Activated CD8-positive, alpha-beta memory T cell treated with anti-CD3 and anti-CD28 coated beads for 48 hours (primary cell): ENCODE measurements at regions not wholly inside any gene's neighbourhood (a gene's known extent, or its start where the extent isn't known, plus 50 kb on each side); places are given as distances from the start of the nearest gene placed in this dataset.

ENCODE experiments used
- DNase-seq, 3 experiments: peaks; one replicate each; pipeline ENCODE4 v3.0.0-alpha.2; 2020; ENCODE audit warnings: low read depth in 2 of 3, low spot score in 2 of 3

DNA sequence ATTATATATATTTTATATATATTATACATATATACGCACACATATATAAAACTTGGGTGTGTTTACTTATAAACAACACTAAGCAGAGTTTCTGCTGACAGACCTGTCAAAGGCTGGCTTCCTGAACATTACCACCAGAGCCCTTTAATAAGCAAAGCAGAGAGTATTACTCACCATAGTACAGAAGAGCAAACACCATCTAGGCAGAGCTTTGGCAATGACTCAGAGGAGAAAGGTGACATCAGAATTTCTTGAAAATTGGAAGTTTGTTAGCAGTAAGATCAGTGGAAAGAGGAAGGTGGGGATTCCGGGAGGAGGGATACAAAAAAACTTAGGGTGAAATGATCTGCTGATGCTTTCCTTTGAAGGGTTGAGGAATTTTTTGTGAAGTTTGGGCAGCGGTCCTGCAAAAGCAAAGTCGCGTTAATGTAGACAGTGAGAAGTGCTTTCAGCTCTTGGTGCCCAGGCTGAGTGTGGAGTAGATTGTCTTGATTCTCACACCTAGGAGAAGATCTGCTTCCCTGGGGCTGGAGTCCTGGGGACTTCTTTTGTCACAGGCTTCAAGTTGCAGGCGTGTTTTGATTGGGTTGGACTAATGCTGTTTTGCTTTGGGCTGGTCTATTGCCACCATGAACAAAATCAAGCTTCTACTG is 109.6 kb upstream of the BACH2 start:
- no peak for DNase-seq

DNA sequence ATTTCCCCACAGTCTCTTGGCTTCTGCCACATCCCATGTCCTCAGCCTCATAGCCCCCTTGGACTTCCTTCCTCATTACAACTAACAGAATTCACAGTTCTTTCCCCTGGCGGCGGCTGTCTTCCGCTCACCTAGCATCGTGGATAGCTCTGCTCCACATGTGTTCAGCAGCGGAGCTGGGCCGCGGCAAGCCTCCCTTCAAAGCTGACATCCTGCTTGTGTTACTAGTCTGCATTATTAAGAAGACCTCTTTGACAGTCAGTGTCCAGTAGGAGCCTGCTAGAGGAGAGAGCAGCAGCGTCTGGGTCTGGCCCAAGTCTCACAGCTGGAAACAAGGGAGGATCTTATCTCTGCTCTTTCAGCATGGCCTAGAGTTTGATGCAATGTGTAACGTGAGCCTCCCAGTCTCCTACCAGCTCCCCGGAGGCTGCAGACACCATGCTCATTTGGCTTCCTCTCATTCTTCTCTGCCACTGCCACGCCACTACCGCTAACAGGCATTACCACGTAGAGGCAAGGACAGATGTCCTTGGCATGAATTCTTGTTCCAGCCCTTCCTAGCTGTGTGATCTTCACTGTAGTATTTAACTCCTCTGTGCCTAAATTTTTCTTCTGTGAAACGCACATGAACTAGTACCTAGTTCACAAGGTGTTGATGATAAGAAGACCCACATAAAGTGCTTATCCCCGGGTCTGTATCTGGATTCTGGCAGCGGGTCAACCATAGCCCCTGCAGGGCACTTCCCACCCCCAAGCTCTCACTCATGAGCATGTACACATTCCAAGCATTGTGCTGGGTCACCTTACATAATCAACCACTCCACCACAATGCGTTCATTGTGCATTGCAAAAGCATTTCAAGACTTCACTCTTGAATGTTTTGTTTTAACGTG is 107.1 kb upstream of the BACH2 start:
- no peak for DNase-seq

DNA sequence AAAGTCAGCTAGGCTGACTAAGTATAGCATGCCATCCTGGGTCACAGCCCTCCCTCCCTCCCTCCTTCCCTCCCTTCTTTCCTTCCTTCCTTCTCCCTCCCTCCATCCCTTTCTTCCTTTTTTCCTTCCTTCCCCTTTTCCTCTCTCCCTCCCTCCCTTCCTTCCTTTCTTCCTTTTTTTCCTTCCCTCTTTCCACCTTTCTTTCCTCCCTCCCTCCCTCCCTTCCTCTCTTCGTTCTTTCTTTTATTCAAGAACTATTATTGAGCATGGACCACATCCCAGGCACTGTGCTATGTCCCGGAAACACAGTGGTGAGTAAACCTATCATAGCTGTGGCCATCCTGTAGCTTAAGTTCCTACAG is 106.2 kb upstream of the BACH2 start:
- no peak for DNase-seq

DNA sequence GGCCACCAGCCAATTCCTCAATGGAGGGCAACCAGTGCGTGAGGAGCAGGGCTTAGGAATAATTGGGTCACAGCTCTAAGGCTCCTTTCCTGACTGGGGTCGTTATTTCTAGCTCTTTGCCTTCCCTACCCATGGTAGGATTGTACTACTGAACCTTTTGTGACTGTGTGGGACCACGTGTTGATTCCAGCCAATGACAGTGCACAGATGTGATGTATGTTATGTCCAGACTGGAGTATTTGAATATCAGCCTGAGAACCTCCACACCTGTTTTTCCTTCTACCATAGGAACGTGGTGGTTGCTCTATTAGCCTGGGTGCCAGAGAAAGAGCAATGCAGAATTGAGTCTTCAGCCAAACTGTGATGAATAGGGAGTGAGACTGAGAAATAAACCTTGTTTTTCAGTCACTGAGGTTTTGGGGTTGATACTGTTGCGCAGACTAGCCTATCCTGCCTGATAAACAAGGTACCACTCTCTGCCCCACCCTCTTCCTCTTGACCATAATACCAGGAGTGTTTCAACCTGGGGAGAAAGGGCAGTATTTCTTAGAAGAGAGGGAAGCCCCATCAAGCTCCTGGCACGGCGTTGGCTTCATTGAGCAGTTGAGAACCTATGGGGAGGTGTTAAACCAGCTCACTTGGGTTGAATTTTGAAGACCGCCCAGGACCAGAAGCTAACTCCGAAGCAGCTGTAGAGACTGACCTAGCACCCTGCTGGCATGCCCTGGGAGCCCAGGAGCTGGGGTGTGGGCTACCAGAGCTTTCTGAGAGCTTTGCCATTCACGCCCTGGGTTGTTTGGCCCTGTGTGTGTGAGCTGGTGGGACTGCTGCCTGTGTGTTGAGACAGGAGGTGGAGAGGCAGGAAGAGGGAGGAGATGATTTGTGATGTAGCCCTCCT is 105.5 kb upstream of the BACH2 start:
- no peak for DNase-seq

DNA sequence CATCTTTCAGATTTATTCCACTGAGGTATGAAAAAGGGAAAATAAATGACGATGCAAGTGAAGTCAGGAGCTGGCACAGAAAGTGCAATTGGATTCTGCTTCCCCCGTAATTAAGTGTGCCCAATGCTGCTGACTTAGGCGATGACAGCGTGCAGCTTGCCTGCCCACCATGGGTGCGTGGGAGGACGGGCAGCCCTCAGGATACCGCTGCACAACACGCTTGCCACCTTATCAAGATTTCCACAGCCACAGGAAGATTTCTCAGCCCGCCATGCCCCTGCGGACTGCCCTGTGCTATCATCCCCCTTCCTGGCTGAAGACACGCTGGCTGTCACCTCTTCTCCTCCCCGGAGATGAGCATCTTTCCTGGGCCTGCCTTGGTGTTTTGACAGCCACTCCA is 103.3 kb upstream of the BACH2 start:
- DNase-seq, result no peak

DNA sequence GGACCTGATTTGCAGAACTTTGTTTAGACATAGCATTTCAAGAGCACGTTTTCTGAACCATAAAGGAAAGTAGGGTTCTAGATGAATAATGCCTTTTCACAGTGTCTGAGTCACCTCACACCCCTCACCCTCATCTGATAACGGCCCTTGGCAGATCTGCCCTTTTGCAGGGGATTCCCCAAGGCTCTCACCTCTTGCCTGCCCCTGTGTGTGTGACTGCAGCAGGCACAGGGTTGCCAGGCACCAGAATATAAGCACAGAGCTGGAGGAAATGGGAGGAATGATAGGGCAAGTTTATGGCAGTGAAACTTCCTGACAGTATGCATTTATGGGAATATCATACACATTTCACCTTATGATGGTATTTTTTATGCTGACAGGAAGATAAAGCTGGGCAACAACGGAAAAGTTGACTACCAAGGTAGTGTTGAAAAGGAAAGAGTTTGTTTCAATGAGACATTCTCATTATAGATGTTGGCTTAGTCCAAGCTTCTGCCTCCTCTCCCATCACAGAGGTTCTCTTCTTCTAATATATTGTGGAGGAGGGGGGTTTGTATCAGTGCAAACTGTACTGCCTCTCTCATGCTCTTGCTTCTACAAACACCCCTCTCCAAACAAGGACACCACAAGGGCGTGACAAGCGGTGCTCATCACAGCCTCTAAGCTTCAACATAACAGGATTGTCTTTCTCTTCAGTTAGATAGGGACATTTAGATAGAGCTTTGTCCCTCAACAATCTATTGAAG is 101.5 kb upstream of the BACH2 start:
- peak in 2 of 3 experiments; percentile 61 to 66 for DNase-seq

DNA sequence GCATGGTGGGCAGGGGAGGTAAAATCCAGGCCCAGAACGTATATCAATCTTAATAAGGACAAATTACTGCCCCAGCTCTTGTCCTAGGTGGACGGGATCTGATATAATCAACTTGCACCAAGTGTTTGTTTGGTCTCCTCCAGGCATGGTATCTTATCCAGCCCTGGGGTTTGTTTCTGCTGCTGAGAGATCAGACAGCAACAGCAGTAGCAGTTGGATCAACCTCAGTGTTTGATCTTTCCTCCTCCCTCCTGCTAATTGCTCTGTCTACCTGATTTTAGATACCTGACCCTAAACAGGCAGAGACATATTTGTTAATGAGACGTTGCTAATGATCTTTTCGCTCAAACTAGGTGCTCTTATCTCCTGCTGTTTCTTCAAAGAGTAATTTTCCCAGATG is 100.4 kb upstream of the BACH2 start:
- DNase-seq, result no peak

DNA sequence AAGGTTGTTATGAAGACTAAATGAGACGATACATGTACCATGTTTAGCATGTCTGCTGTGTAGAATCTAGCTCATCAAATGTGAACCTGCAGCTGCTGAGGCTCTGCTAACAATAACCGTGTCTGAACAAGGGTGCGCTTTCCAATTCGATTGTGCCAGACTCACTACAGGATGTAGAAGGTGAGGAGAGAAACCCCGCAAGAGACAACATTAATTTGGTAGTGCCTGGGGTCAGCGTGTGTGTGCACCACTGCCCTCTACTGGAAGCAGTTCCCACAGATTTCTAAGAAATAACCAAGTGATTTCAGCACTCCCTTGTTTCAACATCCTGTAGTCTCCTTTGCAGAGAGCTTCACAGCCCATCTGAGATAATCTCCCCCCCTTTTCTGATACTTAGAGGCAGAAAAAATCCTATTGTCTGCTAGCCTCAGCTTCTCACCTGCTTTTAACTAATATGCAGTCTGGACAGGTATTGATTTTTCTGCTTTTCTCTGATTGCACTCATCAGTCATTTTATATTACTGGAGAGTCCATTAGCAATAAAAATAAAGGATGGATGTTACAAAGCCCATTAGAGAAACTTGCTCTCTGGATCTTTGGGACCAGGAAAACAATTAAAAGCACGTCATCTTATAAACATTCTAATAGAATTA is 96.7 kb upstream of the BACH2 start:
- peak in 1 of 3 experiments; percentile 58 for DNase-seq

DNA sequence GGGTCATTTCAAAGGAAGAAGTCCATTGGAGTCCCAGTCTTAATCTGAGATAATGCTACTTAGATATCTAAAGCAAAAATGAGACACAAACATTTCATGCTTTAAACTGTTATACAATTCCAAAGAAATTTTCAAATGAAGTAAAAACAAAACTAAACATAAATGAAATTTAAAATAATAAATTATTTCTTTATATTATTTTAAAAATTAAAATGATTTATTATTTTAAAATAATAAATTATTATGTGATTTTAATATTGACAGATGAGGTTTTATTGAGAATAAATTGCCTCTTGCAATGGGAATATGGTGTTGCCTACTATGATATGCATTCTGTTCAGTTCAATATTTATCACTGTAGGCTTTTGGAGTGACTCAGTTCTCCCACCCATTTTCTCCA is 93.7 kb upstream of the BACH2 start:
- DNase-seq, result no peak

DNA sequence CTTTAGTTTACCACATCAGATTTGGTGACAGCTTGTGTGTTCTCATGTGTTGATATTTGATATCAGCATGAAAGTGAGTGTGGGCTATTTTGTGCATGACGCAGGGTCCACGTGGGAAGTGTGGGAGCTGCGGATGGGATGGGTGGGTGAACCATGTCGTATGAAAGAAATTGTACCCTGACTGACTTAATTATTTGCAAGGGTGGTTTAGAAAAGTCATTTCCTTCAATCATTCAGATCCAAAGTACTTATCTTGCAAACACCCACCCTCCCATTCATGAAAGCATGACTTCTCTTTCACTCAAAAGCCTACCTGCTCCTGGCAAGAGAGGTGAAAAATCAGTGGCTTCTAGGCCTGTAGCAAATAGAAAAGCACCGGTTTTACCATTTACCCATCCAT is 91.8 kb upstream of the BACH2 start:
- DNase-seq, result no peak

DNA sequence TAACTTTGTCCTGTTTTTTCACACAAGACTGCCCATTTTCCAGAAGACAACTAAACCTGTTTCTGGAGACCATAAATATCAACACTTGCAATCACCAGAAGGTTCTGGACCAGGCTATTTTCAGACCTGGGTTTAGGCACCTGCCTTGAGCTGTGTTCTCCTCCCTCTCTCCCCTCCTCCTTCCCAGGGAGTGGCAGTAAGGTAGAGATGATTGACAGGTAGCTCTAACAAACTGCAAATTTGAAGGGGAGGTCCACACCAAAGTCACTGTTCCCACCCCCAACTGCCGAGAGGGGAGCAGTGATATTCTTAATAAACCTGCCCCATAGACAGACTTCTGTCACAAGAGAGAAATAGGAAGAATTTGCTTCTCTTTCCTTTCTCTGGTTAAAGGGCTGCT is 91.2 kb upstream of the BACH2 start:
- DNase-seq, result no peak

DNA sequence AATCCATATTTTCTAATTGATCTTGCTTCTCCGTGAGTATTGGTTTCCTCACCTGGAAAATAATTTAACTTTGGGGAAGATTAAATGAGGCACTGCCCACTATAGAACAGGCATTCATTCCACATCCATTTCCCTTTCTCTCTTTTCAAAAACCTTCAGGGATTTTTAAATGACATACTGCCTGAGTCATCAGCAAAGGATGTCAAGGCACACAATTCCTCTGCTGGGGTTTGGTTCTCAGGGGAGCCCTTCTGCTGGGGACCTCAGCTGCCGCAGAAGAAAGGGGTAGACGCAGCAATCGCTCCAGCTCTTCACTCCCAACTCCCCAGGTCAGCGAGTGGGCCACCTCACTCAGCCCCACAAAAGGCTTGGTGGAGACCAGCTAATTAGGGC is 90.7 kb upstream of the BACH2 start:
- DNase-seq, result no peak

DNA sequence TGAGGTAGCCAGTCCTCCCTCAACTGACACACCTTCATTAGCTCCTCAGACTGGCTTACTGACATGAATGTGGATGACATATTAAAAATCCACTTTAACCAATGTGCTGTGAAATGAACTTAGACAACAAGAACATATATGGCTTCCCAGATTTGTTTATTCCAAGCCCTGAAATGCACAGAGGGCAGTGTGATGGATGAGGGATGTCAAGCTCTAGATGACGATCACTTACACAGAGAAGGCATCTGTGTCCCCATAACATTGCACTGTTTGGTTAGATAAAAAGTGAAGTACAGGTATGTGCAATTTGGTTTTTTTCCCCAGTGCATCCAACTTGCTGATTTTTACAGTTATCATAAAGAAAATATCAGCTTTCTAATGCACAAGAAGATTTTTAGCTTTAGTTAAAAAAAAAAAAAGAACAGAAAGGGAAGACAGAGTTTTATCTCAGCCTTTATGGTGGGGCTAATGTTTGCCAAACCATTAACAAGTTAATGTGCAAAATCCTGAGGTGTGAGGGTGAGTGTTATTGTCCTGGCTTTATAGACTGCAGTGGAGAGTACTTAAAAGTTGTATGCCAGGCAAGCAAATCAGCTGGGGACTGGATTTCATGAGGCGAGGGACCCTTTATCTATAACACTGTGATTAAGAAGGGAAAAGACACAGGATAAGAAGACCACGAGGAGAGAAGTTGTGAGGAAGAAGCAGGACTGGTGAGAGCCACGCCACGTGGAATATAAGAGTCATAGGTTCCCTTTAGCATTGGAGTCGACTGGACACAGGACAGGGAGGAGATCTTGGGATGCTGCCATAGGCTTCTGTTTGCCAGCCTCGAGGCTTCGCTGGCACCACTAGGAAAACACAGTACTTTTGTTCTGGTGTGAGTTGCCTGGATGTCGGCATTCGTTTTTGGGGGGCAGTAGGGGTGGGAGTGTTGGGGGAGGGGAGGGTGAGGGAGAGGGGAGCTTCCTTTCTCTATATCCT is 90.0 kb upstream of the BACH2 start:
- DNase-seq, result no peak

DNA sequence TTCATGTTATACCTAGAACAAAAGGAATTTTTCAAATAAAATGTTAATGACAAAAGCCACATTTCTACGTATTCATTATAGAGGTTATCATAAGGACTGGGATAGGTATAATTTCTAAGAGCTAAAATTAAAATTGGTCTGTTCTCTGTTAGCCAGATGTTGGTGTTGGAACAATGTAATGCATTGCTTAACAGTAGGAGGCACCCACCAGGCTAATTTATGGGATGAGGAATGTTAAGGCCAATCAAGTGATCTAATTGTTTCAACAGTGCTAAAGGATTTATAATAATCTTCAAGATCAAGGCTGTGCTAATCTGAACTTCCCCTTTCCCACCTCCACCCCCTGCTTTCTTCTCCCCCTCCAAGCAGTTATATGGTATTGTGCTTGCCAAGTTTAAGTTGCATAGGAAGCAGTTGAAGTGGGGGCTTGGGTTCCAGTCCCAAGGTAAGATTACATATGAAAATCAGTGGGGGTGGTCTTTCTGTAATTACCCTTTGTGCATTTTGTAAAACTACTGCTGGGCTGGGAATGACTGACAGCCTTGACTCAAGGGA is 89.2 kb upstream of the BACH2 start:
- DNase-seq, result no peak

DNA sequence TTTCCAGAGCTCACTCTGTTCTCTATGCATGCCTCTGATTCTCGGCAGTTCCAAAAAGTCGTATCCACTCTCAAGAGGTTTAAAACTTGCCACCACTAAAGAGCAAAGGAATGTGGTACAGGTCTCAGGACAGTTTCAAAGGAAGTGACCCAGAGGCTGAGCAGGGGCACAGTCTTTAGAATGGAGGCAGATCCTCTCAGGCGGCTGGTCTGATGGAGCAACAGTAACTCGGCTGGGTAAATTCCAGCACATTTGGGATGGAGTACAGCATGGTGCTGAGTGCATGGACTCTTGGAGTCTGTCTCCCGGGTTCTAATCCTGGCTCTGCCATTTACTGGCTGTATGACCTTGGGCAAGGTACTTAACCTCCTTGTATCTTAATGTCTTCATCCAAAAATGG is 88.1 kb upstream of the BACH2 start:
- DNase-seq, result no peak

DNA sequence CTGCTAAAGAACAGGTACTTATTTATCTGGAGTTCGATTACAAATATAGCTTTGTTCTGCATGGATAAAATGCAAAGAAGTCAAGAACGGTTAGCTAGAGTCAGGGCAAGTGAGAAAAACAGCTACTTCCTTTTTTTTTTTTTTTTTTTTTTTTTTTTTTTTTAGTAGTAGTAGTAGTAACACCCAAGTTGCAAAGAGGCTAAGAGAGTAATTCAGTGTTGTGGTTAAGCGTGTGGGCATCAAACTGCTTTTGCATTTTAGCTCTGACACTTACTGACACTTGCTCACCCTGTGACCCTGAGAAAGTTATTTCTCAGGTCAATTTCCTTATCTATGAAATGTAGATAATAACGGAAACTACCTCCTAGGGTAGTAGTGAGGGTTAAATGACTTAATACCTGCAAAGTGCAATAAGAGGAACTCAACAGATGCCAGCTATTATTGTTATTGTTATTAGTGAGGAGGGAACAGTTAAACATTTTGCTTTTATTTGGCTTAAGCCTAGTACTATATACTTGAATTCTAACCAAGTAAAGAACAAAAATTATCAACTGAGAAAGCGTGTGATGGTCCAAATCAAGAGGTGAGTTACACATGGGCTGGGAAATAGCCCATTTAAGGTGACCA is 86.7 kb upstream of the BACH2 start:
- no peak for DNase-seq

DNA sequence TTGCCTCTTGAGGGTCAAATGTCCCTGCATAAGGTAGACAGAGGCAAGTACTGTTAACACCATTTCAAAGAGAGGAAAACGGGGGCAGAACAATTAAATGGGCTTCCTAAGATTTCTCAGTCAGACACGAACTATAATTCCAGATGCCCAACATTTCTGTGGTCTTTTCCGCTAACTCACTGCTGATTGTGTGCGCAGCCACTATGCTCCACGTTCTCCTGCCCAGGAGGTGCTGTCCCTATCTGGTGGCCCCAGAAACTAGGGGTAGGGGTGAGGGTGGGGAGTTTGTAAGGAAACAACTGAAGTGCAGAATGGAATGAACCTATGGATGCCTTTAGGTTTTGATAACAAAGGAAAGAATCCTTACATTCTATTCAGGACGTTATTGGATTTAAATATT is 86.1 kb upstream of the BACH2 start:
- no peak for DNase-seq

DNA sequence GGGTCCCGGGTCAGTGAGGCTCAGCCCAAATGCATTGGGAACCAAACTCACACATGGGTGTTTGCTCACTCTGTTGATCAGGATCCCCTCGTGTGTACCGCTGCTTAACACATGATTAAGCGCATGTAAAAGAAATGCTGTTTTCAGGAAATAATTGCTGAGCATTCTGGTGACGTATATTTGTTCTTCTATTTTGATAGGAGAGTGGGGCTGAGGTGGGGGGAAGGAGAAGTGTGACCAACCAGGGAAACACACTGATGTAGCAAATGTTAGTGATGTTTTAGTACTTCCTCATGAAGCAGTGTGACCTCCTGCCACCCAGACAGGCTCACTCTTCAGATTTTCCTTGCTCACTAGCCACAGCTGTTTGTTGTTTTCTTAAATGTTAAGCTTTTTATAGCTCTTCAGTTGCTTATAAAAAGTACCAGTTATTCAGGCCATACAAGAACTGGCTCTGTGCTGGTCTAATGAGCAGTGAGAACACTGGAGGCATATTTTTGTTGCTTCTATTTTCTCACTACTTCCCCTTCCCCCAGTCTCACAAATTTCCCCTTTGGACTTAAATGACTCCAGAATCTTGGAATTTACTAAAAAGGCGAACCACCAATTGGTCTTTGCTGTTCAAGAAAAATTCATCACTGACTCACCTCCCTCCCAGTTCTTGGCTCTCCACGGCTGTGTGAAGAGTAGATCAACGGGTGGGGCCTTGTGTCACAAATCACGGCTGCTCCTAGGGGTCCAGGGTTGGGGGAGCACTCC is 79.2 kb upstream of the BACH2 start:
- no peak for DNase-seq
